OCI-LY7 (cell line): ENCODE measurements at regions not wholly inside any gene's neighbourhood (a gene's known extent, or its start where the extent isn't known, plus 50 kb on each side); places are given as distances from the start of the nearest gene placed in this dataset.

Source experiments
- CTCF ChIP-seq: fragments of 200-600 bp; sonication (generic); conservative IDR thresholded peaks from 2 replicates; pipeline ENCODE4 v1.5.1; 2014; ENCODE audit warnings: mild to moderate bottlenecking, antibody characterized with exemption, low read length, moderate library complexity, mixed read lengths
- EZH2phosphoT487 ChIP-seq: fragments of 200-600 bp; sonication (generic); IDR thresholded peaks from 2 replicates; pipeline ENCODE4 v1.6.1; 2018; ENCODE audit warnings: low read depth, borderline replicate concordance, mild to moderate bottlenecking, mixed run types, antibody characterized with exemption, low read length, moderate library complexity, mixed read lengths

- no peak for TF ChIP-seq CTCF
- TF ChIP-seq EZH2phosphoT487: no peak
Measured at GRCh38 chr4:25588206-25588605, 67.4 kb upstream of the SLC34A2 start.
